ENCODE measurements at regions not wholly inside any gene's neighbourhood (a gene's known extent, or its start where the extent isn't known, plus 50 kb on each side); places are given as distances from the start of the nearest gene placed in this dataset.

DNA sequence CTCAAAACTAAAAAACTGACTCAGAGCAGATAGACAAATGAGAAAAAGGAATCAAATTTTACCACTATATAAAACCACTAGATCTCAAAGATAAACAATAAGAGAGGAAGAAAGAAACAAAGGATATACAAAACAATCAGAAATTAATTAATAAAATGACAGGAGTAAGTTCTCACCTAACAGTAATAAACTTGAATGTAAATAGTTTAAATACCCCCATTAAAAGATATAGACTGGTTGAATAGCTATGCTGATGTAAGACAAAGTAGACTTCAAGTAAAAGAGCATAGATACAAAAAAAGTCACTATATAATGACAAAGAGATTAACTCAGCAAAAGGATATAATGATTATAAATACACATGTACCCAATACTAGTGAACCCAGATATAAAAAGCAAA is 72.3 kb upstream of the GNAZ start:
- no peak for DNase-seq (ENCODE audit: low read depth)
- no peak overlapping the region for H3K4me3 ChIP-seq (ENCODE audit: low read length)
- TF ChIP-seq, protein P1, sequence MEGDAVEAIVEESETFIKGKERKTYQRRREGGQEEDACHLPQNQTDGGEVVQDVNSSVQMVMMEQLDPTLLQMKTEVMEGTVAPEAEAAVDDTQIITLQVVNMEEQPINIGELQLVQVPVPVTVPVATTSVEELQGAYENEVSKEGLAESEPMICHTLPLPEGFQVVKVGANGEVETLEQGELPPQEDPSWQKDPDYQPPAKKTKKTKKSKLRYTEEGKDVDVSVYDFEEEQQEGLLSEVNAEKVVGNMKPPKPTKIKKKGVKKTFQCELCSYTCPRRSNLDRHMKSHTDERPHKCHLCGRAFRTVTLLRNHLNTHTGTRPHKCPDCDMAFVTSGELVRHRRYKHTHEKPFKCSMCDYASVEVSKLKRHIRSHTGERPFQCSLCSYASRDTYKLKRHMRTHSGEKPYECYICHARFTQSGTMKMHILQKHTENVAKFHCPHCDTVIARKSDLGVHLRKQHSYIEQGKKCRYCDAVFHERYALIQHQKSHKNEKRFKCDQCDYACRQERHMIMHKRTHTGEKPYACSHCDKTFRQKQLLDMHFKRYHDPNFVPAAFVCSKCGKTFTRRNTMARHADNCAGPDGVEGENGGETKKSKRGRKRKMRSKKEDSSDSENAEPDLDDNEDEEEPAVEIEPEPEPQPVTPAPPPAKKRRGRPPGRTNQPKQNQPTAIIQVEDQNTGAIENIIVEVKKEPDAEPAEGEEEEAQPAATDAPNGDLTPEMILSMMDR (conservative IDR thresholded peaks at IDR 0.05; ENCODE audit: low read length): no peak

DNA sequence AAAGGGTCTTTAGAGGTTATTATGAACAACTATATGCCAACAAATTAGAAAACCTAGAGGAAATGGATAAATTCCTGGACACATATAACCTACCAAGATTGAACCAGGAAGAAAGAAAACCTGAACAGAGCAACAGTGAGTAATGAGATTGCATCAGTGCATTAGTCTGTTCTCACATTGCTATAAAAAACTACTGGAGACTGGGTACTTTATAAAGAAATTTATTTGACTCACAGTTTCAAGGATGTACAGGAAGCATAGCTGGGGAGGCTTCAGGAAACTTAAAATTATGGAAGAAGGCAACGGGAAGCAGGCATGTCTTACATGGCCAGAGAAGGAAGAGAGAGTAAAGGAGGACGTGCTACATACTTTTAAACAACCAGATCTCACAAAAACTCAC is 70.8 kb upstream of the GNAZ start:
- no peak for DNase-seq (ENCODE audit: low read depth)
- no peak overlapping the region for H3K4me3 ChIP-seq (ENCODE audit: low read length)
- TF ChIP-seq, protein P1 (conservative IDR thresholded peaks at IDR 0.05; ENCODE audit: low read length): no peak

DNA sequence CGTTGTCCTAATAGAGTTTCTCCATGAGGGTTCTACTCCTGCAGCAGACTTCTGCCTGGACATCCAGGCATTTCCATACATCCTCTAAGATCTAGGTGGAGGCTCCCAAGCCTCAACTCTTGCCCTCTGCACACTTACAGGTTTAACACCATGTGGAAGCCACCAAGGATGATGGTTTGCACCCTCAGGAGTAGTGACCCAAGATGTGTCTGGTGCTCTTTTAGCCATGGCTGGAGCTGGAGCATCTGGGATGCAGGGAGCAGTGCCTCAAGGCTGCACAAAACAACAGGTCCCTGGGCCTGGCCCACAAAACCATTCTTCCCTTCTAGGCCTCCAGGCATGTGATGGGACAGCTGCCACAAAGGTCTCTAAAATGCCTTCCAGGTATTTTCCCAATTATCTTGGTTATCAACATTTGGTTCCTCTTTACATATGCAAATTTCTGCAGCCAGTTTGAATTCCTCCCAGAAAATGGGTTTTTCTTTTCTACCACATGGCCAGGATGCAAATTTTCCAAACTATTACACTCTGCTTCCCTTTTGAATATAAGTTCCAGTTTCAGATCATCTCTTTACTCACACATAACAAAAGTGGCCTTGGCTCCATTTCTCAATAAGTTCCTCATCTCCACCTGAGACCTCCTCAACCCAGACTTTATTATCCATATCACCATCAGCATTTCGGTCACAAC is 69.5 kb upstream of the GNAZ start:
- H3K4me3 ChIP-seq (ENCODE audit: low read length): no peak overlapping the region
- TF ChIP-seq, protein P1 (conservative IDR thresholded peaks at IDR 0.05; ENCODE audit: low read length): no peak
- no peak for DNase-seq (ENCODE audit: low read depth)

DNA sequence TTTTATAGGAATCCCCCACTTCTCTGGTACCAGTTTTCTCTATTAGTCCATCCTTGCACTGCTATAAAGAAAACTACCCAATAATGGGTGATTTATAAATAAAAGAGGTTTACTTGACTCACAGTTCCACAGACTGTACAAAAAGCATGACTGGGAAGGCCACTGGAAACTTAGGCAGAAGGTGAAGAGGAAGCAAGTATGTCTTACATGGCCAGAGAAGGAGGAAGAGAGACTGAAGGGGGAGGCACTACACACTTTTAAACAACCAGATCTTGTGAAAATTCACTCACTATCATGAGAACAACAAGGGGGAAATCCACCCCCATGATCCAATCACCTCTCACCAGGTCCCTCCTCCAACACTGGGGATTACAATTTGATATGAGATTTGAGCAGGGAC is 68.9 kb upstream of the GNAZ start:
- DNase-seq (ENCODE audit: low read depth): no peak
- H3K4me3 ChIP-seq (ENCODE audit: low read length): no peak overlapping the region
- TF ChIP-seq, protein P1 (conservative IDR thresholded peaks at IDR 0.05; ENCODE audit: low read length): no peak

DNA sequence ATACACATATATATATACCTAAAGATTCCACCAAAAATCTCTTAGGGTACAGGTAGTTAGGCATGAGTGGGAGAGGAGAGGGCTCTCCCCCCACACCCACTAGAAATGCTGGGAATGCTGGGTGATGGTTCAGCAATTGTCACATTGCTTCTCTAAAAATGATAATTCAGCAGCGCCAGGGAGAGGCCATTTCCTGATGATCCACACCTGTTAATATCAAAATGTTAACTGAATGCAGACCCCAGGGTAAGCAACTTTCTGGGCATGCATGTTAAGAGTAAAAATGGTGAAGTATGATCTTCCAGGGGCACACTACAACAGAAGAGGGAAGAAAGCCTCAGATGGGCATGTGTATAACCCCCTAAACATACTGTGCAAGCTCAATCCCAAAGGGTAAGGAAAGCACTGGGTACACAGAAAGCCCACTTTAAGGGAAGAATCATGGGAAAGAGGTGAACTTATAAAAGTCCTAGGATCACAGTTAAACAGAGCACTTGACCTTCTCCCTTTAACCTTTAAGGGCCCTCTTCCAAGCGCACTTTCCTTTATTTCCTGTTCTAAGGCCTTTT is 67.6 kb upstream of the GNAZ start:
- no peak for DNase-seq (ENCODE audit: low read depth)
- H3K4me3 ChIP-seq (ENCODE audit: low read length): no peak overlapping the region
- TF ChIP-seq, protein P1 (conservative IDR thresholded peaks at IDR 0.05; ENCODE audit: low read length): no peak

DNA sequence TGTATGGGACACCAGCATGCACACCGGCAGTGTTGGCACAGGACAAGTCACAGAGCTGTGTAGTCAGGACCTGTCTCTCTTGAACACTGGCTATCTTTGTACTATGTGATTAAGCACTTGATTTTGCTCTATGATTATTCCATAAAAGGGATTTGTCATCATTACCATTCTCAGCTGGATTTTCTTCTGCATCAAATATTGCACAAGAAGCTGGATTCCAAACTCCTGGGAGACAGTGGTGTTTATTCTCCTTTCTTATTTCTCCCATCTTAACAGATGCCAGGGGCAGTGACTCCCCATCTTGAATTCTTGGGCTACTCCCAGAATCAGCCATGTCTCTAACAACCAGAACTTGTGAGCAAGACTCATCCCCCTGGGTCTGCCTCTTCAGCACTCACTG is 62.5 kb upstream of the GNAZ start:
- H3K4me3 ChIP-seq (ENCODE audit: low read length): no peak overlapping the region
- TF ChIP-seq, protein P1 (conservative IDR thresholded peaks at IDR 0.05; ENCODE audit: low read length): no peak
- peak; percentile 2 for DNase-seq (ENCODE audit: low read depth)

DNA sequence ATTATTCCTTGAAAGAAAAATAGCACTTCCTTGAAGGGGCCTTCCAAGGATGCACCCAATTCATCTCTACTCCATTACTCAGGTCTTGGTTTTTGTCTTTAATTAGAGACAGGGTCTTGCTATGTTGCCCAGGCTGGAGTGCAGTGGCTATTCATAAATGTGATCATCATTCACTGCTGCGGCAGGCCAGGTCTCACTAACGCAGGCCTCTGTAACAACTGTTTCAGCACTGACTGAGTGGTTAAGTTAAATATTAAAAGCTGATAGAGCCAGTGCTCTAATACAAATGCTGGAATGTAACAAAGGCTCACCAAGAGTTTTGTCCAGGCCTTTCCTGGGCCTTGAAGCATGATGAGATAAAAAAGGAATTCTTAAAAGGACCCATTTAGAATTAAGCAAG is 61.4 kb upstream of the GNAZ start:
- DNase-seq (ENCODE audit: low read depth): no peak
- TF ChIP-seq, protein P1 (conservative IDR thresholded peaks at IDR 0.05; ENCODE audit: low read length): no peak
- no peak overlapping the region for H3K4me3 ChIP-seq (ENCODE audit: low read length)
